ENCODE measurements at regions not wholly inside any gene's neighbourhood (a gene's known extent, or its start where the extent isn't known, plus 50 kb on each side); places are given as distances from the start of the nearest gene placed in this dataset.
"Not testable (repeated sequence)": the region's sequence is repeated elsewhere in the genome, so short reads cannot be mapped to it uniquely, and the experiment has no call there.

- no peak for DNase-seq (ENCODE audit: low read depth)
These were observed 232.5 kb downstream of the RFPL4B start for GRCh38 chr6:112579601-112580000.

- DNase-seq (ENCODE audit: low read depth), result no peak
These were observed 233.9 kb downstream of the RFPL4B start for GRCh38 chr6:112581015-112581414.

- DNase-seq (ENCODE audit: low read depth), result no peak
These were observed 243.2 kb downstream of the RFPL4B start for GRCh38 chr6:112590326-112590725.

GRCh38 chr6:112591329-112591728 lies 244.2 kb downstream of the RFPL4B start:
- no peak for DNase-seq (ENCODE audit: low read depth)

GRCh38 chr6:112592159-112592558 lies 245.0 kb downstream of the RFPL4B start:
- DNase-seq (ENCODE audit: low read depth), result no peak

- no peak for DNase-seq (ENCODE audit: low read depth)
These were observed 247.9 kb downstream of the RFPL4B start for GRCh38 chr6:112594886-112595594.

GRCh38 chr6:112595841-112596240 lies 248.7 kb downstream of the RFPL4B start:
- DNase-seq (ENCODE audit: low read depth), result no peak

- DNase-seq (ENCODE audit: low read depth), result no peak
These were observed 250.0 kb downstream of the RFPL4B start for GRCh38 chr6:112597176-112597575.

- DNase-seq (ENCODE audit: low read depth), result no peak
These were observed 253.0 kb downstream of the RFPL4B start for GRCh38 chr6:112600168-112600567.

- no peak for DNase-seq (ENCODE audit: low read depth)
These were observed 256.6 kb downstream of the RFPL4B start for GRCh38 chr6:112603726-112604125.

GRCh38 chr6:112606656-112607435 lies 259.7 kb downstream of the RFPL4B start:
- no peak for DNase-seq (ENCODE audit: low read depth)

GRCh38 chr6:112608925-112609324 lies 261.8 kb downstream of the RFPL4B start:
- not testable (repeated sequence) for DNase-seq (ENCODE audit: low read depth)

- DNase-seq (ENCODE audit: low read depth), result no peak
These were observed 266.3 kb downstream of the RFPL4B start for GRCh38 chr6:112613410-112613809.

- DNase-seq (ENCODE audit: low read depth), result no peak
These were observed 271.7 kb downstream of the RFPL4B start for GRCh38 chr6:112618849-112619248.

- no peak for DNase-seq (ENCODE audit: low read depth)
These were observed 273.9 kb downstream of the RFPL4B start for GRCh38 chr6:112620812-112621569.

- DNase-seq (ENCODE audit: low read depth), result no peak
These were observed 274.9 kb downstream of the RFPL4B start for GRCh38 chr6:112622036-112622435.

GRCh38 chr6:112626468-112627082 lies 279.4 kb downstream of the RFPL4B start:
- no peak for DNase-seq (ENCODE audit: low read depth)

- no peak for DNase-seq (ENCODE audit: low read depth)
These were observed 287.2 kb downstream of the RFPL4B start for GRCh38 chr6:112634376-112634775.

GRCh38 chr6:112636650-112637262 lies 289.6 kb downstream of the RFPL4B start:
- no peak for DNase-seq (ENCODE audit: low read depth)

- no peak for DNase-seq (ENCODE audit: low read depth)
These were observed 292.3 kb downstream of the RFPL4B start for GRCh38 chr6:112639391-112639831.

GRCh38 chr6:112640891-112641290 lies 293.8 kb downstream of the RFPL4B start:
- no peak for DNase-seq (ENCODE audit: low read depth)

- DNase-seq (ENCODE audit: low read depth), result no peak
These were observed 302.7 kb downstream of the RFPL4B start for GRCh38 chr6:112649853-112650252.
